ENCODE measurements at regions not wholly inside any gene's neighbourhood (a gene's known extent, or its start where the extent isn't known, plus 50 kb on each side); places are given as distances from the start of the nearest gene placed in this dataset.

DNA sequence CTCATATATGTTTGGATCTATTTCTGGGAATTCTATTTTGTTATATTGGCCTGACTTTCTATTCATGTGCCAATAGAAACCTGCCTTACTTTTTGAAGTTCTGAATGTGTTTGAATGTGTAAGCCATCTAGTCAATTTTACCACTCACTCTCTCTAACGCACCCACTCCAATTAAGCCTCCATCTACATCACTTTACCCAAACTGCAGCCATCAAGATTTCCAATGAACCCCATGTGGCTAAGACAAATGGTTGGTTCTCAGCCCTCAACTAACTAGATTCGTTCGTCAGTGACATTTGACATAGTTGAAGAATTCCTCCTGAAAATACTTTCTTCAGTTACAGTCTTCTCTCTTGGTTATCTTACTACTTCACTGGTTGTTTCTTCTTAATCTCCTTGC lies 137.3 kb upstream of the FSHR start:
- no peak for FAIRE-seq
- H3K4me3 ChIP-seq (ENCODE audit: low read depth, low read length), result no peak overlapping the region
- TF ChIP-seq, protein P1, sequence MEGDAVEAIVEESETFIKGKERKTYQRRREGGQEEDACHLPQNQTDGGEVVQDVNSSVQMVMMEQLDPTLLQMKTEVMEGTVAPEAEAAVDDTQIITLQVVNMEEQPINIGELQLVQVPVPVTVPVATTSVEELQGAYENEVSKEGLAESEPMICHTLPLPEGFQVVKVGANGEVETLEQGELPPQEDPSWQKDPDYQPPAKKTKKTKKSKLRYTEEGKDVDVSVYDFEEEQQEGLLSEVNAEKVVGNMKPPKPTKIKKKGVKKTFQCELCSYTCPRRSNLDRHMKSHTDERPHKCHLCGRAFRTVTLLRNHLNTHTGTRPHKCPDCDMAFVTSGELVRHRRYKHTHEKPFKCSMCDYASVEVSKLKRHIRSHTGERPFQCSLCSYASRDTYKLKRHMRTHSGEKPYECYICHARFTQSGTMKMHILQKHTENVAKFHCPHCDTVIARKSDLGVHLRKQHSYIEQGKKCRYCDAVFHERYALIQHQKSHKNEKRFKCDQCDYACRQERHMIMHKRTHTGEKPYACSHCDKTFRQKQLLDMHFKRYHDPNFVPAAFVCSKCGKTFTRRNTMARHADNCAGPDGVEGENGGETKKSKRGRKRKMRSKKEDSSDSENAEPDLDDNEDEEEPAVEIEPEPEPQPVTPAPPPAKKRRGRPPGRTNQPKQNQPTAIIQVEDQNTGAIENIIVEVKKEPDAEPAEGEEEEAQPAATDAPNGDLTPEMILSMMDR (IDR thresholded peaks at IDR 0.05; ENCODE audit: insufficient read depth, low read length, severe bottlenecking), result no peak
- no peaks in the 10 kb centered on the region for H3K36me3 ChIP-seq (ENCODE audit: control insufficient read depth, insufficient read depth, low read length)
- H3K27me3 ChIP-seq (ENCODE audit: control insufficient read depth, insufficient read depth, low read length), result no peaks in the 10 kb centered on the region
- DNase-seq (ENCODE audit: low read depth), result no peak

DNA sequence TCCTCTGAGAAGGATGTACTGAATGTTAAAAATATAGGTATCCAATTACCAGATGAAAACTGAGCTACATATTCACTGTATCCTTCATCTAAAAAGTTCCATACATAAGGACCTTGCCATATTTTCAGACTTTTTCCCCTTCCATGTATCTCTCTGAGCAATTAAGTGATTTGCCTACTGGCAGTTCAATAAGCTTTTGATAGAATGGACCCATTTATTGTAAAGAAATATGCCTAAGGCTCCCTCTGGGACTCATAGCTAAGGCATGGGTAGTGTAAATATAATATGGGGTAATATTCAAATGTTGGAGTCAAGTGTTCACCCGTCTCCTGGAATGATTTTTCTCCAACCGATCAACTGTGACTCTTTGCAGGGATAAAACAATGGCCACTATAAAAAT lies 135.4 kb upstream of the FSHR start:
- Histone ChIP-seq H3K27me3 (ENCODE audit: control insufficient read depth, insufficient read depth, low read length) (no peaks in the 10 kb centered on the region), H3K4me3 (ENCODE audit: low read depth, low read length) (no peak overlapping the region), H3K36me3 (ENCODE audit: control insufficient read depth, insufficient read depth, low read length) (no peaks in the 10 kb centered on the region)
- TF ChIP-seq, protein P1 (IDR thresholded peaks at IDR 0.05; ENCODE audit: insufficient read depth, low read length, severe bottlenecking), result no peak
- FAIRE-seq (no peak), DNase-seq (ENCODE audit: low read depth) (no peak)

DNA sequence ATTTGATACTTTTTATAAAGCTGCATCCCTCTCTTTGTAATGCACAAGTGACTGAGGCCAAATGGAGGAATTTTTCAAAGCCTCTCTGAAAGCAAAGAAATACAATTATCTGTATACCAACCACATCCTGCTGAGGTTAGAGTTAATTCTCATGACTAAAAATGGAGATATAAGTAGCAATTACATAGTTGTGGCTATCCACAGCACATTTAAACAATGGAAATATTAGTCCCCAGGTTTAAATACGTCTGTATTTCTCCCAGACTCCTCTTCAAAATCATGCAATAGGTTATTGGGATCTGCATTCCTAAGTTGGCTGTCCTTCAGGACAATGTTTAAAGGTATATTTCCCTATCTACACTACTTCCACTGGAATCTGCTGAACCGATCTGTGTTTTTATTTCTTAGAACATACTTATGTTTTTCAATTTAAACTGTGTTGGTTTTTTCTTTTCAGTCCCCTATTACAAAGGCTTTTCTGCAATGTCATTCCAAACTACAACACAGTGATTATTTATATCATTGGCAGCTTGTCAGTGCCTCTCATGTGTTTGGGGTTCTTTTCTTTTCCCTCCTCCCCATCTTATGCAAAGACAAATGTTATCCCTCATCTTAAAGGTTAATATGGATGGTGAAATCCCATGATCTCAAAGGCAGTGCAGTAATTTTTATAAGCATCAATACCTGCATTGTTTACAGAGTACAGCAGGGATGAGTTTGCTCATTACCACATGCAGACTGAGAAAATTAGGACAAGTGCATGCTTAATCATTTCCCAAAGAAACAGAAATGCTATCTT lies 134.8 kb upstream of the FSHR start:
- FAIRE-seq (no peak), DNase-seq (ENCODE audit: low read depth) (no peak)
- H3K4me3 ChIP-seq (ENCODE audit: low read depth, low read length), result no peak overlapping the region
- H3K27me3 ChIP-seq (ENCODE audit: control insufficient read depth, insufficient read depth, low read length), result no peaks in the 10 kb centered on the region
- TF ChIP-seq, protein P1 (IDR thresholded peaks at IDR 0.05; ENCODE audit: insufficient read depth, low read length, severe bottlenecking), result no peak
- no peaks in the 10 kb centered on the region for H3K36me3 ChIP-seq (ENCODE audit: control insufficient read depth, insufficient read depth, low read length)

DNA sequence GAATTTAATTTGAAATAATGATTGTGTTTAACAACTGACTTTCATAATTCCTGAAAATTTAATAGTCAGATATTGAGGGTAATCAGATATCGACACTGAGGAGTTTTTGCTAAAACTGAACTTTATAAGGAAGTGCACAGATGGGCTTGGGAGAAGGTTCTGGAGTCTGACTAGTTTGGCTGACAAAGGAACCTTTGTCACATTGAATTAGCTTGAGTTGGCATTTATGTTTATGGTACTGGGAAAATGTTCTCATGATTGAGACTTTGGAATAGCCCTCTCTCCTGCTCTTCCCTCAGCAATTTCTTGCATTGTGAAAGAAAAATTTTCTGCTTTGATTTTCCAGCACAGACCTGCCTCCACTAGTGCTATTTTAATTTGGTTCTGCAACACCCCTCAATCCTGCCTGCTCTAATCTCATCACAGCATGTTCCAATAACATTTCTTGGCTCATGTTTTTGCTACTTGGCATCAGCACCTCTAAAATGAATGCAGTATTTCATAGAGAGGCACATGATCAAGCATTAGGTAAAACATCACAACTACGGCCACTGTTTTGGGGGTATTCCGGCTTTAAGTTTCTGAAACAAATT lies 133.9 kb upstream of the FSHR start:
- DNase-seq (ENCODE audit: low read depth), result no peak
- TF ChIP-seq, protein P1 (IDR thresholded peaks at IDR 0.05; ENCODE audit: insufficient read depth, low read length, severe bottlenecking), result no peak
- Histone ChIP-seq H3K36me3 (ENCODE audit: control insufficient read depth, insufficient read depth, low read length) (no peaks in the 10 kb centered on the region), H3K4me3 (ENCODE audit: low read depth, low read length) (no peak overlapping the region), H3K27me3 (ENCODE audit: control insufficient read depth, insufficient read depth, low read length) (no peaks in the 10 kb centered on the region)
- no peak for FAIRE-seq

DNA sequence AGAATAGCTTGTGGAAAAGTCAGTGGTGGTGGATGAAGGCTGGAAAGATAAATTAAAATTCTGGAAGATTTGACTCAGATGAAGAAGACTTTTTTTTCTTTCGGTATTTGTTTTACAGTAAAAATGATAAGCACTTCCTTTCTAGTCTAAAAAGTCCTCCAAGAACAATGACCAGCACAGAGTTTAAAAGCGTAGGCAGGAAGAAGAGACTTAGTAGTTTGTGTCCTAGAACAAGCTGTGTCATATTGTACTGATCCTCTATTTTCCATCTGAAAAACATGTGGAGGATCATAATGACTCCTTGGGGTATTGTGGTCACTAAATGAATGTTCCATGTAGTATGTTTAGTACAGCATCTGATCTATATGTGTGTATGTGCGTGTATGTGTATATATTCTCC lies 132.4 kb upstream of the FSHR start:
- no peak for FAIRE-seq
- TF ChIP-seq, protein P1 (IDR thresholded peaks at IDR 0.05; ENCODE audit: insufficient read depth, low read length, severe bottlenecking), result no peak
- H3K27me3 ChIP-seq (ENCODE audit: control insufficient read depth, insufficient read depth, low read length), result no peaks in the 10 kb centered on the region
- no peak overlapping the region for H3K4me3 ChIP-seq (ENCODE audit: low read depth, low read length)
- no peak for DNase-seq (ENCODE audit: low read depth)
- H3K36me3 ChIP-seq (ENCODE audit: control insufficient read depth, insufficient read depth, low read length), result no peaks in the 10 kb centered on the region

Measured in bronchial epithelial cell (primary cell).